ENCODE measurements at regions not wholly inside any gene's neighbourhood (a gene's known extent, or its start where the extent isn't known, plus 50 kb on each side); places are given as distances from the start of the nearest gene placed in this dataset.

DNA sequence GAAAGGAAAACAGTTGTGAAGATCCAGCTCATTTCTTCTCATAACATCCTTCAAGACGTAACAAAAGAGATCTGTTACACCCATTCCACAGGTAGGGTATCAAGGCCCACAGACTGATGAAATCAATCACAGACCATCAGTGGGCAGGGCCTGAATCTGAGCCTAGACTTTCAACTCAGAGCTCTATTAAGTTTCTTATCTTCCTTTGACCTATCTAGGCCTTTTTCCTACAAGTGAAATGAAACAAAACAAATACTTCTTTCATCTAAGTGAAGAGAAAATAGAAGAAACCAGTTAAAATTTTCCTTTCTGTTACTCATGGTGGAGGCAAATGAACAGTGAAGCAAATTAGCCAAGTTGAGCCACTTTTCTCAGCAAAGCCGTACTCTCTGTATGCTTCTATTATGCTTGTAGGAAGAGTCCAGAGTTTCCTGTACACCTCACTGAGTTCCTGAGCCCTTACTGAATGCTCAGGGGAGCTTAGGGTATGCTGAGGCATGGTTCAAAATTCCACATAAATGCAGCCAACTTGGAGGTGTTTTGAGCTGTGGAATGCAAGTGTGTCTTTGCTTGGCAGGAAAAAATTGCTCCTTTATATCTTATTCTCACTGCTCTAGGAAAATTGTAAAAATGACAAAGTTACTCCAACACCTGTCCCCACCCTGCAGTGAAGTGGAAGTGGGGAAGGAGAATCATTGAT is 91.9 kb downstream of the FEM1C start:
- TF ChIP-seq, protein P1, sequence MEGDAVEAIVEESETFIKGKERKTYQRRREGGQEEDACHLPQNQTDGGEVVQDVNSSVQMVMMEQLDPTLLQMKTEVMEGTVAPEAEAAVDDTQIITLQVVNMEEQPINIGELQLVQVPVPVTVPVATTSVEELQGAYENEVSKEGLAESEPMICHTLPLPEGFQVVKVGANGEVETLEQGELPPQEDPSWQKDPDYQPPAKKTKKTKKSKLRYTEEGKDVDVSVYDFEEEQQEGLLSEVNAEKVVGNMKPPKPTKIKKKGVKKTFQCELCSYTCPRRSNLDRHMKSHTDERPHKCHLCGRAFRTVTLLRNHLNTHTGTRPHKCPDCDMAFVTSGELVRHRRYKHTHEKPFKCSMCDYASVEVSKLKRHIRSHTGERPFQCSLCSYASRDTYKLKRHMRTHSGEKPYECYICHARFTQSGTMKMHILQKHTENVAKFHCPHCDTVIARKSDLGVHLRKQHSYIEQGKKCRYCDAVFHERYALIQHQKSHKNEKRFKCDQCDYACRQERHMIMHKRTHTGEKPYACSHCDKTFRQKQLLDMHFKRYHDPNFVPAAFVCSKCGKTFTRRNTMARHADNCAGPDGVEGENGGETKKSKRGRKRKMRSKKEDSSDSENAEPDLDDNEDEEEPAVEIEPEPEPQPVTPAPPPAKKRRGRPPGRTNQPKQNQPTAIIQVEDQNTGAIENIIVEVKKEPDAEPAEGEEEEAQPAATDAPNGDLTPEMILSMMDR (conservative IDR thresholded peaks at IDR 0.05; ENCODE audit: low read depth, low read length), result no peak
- TF ChIP-seq SMC3 (IDR thresholded peaks at IDR 0.05; ENCODE audit: low read depth, low read length), result no peak

Data from IMR-90 (cell line).